AG10803 (cell line): ENCODE measurements at regions not wholly inside any gene's neighbourhood (a gene's known extent, or its start where the extent isn't known, plus 50 kb on each side); places are given as distances from the start of the nearest gene placed in this dataset.
A peak's percentile ranks its signal among the peaks of the same experiment; 100 is the strongest.

Source experiments
- DNase-seq: peaks from one replicate; pipeline ENCODE4 v3.0.0; 2010; ENCODE audit warnings: low read depth
- H3K4me3 ChIP-seq: 2 replicates; pipeline ENCODE4 v1.5.1; 2011; ENCODE audit warnings: mild to moderate bottlenecking, low read length, control low read depth
- CTCF ChIP-seq: conservative IDR thresholded peaks from 2 replicates; pipeline ENCODE4 v1.5.1; 2011; ENCODE audit warnings: mild to moderate bottlenecking, low read length, control low read depth, inconsistent platforms

- peak; percentile 65 for DNase-seq
- peak overlapping the region; percentile 29 for H3K4me3 ChIP-seq
- no peak for TF ChIP-seq CTCF
These were observed 328.6 kb downstream of the SUCLA2 start for GRCh38 chr13:47672245-47673008.

GRCh38 chr13:47671776-47672175 is 329.3 kb downstream of the SUCLA2 start:
- TF ChIP-seq CTCF = no peak

GRCh38 chr13:47665043-47665442 is 336.0 kb downstream of the SUCLA2 start:
- no peak for TF ChIP-seq CTCF
- no peak overlapping the region for H3K4me3 ChIP-seq
- DNase-seq = no peak

More at GRCh38 chr13:47671776-47672175, 329.3 kb downstream of the SUCLA2 start:
- H3K4me3 ChIP-seq = no peak overlapping the region
- DNase-seq = no peak

- no peak for TF ChIP-seq CTCF
- peak; percentile 92 for DNase-seq
- H3K4me3 ChIP-seq = no peak overlapping the region
These were observed 340.0 kb downstream of the SUCLA2 start for GRCh38 chr13:47661076-47661475.

GRCh38 chr13:47656651-47657050 is 344.4 kb downstream of the SUCLA2 start:
- no peak overlapping the region for H3K4me3 ChIP-seq
- TF ChIP-seq CTCF = no peak
- no peak for DNase-seq

- no peak for TF ChIP-seq CTCF
- H3K4me3 ChIP-seq = no peak overlapping the region
- DNase-seq = no peak
These were observed 350.9 kb downstream of the SUCLA2 start for GRCh38 chr13:47650209-47650608.

- no peak for TF ChIP-seq CTCF
- no peak overlapping the region for H3K4me3 ChIP-seq
- no peak for DNase-seq
These were observed 354.1 kb downstream of the SUCLA2 start for GRCh38 chr13:47647001-47647400.
